IMR-90 (cell line): ENCODE measurements at regions not wholly inside any gene's neighbourhood (a gene's known extent, or its start where the extent isn't known, plus 50 kb on each side); places are given as distances from the start of the nearest gene placed in this dataset.

Experiments
- MAFK ChIP-seq: IDR thresholded peaks from 2 replicates; pipeline ENCODE4 v1.6.1; 2012; ENCODE audit warnings: low read depth, low read length, improper control_type of control experiment
- POLR2A ChIP-seq: IDR thresholded peaks from 2 replicates; pipeline ENCODE4 v1.6.1; 2012; ENCODE audit warnings: mild to moderate bottlenecking, low read depth, low read length
- RAD21 ChIP-seq: IDR thresholded peaks from 2 replicates; pipeline ENCODE4 v1.6.1; 2012; ENCODE audit warnings: low read length, improper control_type of control experiment
- RCOR1 ChIP-seq: IDR thresholded peaks from 2 replicates; pipeline ENCODE4 v1.6.1; 2012; ENCODE audit warnings: mild to moderate bottlenecking, low read length, improper control_type of control experiment; ENCODE audit not compliant: insufficient replicate concordance
- RFX5 ChIP-seq: IDR thresholded peaks from 2 replicates; pipeline ENCODE4 v1.8.0; 2012; ENCODE audit warnings: low read depth, mild to moderate bottlenecking, low read length, moderate library complexity
- TF ChIP-seq, protein P1 (sequence below): conservative IDR thresholded peaks from 2 replicates; pipeline ENCODE4 v1.5.1; 2012; ENCODE audit warnings: mild to moderate bottlenecking, low read depth, low read length, improper control_type of control experiment

GRCh38 chr5:6183391-6184390 is 194.7 kb downstream of the MED10 start:
- TF ChIP-seq RAD21 (no peak), RCOR1 (no peak), POLR2A (no peak), RFX5 (no peak), MAFK (no peak)
- TF ChIP-seq, protein P1, sequence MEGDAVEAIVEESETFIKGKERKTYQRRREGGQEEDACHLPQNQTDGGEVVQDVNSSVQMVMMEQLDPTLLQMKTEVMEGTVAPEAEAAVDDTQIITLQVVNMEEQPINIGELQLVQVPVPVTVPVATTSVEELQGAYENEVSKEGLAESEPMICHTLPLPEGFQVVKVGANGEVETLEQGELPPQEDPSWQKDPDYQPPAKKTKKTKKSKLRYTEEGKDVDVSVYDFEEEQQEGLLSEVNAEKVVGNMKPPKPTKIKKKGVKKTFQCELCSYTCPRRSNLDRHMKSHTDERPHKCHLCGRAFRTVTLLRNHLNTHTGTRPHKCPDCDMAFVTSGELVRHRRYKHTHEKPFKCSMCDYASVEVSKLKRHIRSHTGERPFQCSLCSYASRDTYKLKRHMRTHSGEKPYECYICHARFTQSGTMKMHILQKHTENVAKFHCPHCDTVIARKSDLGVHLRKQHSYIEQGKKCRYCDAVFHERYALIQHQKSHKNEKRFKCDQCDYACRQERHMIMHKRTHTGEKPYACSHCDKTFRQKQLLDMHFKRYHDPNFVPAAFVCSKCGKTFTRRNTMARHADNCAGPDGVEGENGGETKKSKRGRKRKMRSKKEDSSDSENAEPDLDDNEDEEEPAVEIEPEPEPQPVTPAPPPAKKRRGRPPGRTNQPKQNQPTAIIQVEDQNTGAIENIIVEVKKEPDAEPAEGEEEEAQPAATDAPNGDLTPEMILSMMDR: no peak
